ENCODE measurements at regions not wholly inside any gene's neighbourhood (a gene's known extent, or its start where the extent isn't known, plus 50 kb on each side); places are given as distances from the start of the nearest gene placed in this dataset.

GRCh38 chr21:19320291-19320690 is 916.7 kb upstream of the TMPRSS15 start:
- ATAC-seq (ENCODE audit: low FRiP score in 2 of 2) (no peak), DNase-seq (no peak)
- no peaks in the 10 kb centered on the region for H3K36me3 ChIP-seq
- H3K4me3 ChIP-seq, result no peak overlapping the region
- TF ChIP-seq POLR2A (IDR thresholded peaks at IDR 0.05), result no peak
- no peak for TF ChIP-seq EP300 (IDR thresholded peaks at IDR 0.05)
- no peak for TF ChIP-seq POLR2AphosphoS5 (IDR thresholded peaks at IDR 0.05)
- TF ChIP-seq, protein P1, sequence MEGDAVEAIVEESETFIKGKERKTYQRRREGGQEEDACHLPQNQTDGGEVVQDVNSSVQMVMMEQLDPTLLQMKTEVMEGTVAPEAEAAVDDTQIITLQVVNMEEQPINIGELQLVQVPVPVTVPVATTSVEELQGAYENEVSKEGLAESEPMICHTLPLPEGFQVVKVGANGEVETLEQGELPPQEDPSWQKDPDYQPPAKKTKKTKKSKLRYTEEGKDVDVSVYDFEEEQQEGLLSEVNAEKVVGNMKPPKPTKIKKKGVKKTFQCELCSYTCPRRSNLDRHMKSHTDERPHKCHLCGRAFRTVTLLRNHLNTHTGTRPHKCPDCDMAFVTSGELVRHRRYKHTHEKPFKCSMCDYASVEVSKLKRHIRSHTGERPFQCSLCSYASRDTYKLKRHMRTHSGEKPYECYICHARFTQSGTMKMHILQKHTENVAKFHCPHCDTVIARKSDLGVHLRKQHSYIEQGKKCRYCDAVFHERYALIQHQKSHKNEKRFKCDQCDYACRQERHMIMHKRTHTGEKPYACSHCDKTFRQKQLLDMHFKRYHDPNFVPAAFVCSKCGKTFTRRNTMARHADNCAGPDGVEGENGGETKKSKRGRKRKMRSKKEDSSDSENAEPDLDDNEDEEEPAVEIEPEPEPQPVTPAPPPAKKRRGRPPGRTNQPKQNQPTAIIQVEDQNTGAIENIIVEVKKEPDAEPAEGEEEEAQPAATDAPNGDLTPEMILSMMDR (IDR thresholded peaks at IDR 0.05), result no peak
- no peak overlapping the region for H3K27ac ChIP-seq
- H3K9me3 ChIP-seq, result peaks cover 0 to 4% (median 0%) of the 10 kb centered on the region in 4 donors
- 80 to 93% methylated on average over 1 of the region's 1 CpG for WGBS, 2 donors
- no peaks in the 10 kb centered on the region for H3K27me3 ChIP-seq
- H3K4me1 ChIP-seq, result no peaks in the 10 kb centered on the region

GRCh38 chr21:19321688-19322087 is 918.1 kb upstream of the TMPRSS15 start:
- ATAC-seq (ENCODE audit: low FRiP score in 2 of 2), result no peak
- no peaks in the 10 kb centered on the region for H3K27me3 ChIP-seq

DNA sequence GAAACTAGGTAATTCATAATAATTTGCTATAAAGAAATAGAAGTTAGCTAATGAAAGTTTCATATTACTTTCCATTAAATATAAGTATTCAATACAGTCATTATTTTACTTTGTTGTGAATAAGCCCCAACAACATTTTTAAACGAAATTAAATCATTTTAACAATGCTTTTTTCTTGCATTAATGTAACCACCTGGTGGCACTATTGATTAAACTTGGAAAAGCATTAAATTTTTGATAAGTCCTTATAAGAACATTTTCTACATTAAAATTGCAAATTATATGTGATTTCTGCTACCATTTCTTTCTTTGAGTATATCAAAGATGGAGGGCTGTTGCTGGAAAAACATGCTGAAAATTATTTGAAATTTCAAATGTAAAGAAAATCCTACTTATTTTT is 918.8 kb upstream of the TMPRSS15 start:
- TF ChIP-seq POLR2AphosphoS5 (IDR thresholded peaks at IDR 0.05), result no peak
- no peak for TF ChIP-seq POLR2A (IDR thresholded peaks at IDR 0.05)
- TF ChIP-seq, protein P1 (IDR thresholded peaks at IDR 0.05), result no peak
- no peak for TF ChIP-seq EP300 (IDR thresholded peaks at IDR 0.05)
- 22 to 29% methylated on average over 1 of the region's 1 CpG for WGBS, 2 donors
- Histone ChIP-seq H3K4me1 (no peaks in the 10 kb centered on the region), H3K27ac (no peak overlapping the region), H3K9me3 (no peaks in the 10 kb centered on the region), H3K36me3 (no peaks in the 10 kb centered on the region), H3K4me3 (no peak overlapping the region), H3K27me3 (no peaks in the 10 kb centered on the region)
- ATAC-seq (ENCODE audit: low FRiP score in 2 of 2) (no peak), DNase-seq (no peak)

More at GRCh38 chr21:19321688-19322087, 918.1 kb upstream of the TMPRSS15 start:
- Histone ChIP-seq H3K4me1 (no peaks in the 10 kb centered on the region), H3K36me3 (no peaks in the 10 kb centered on the region), H3K4me3 (no peak overlapping the region), H3K27ac (no peak overlapping the region), H3K9me3 (peaks cover 0 to 4% (median 0%) of the 10 kb centered on the region in 4 donors)
- TF ChIP-seq POLR2AphosphoS5 (IDR thresholded peaks at IDR 0.05) (no peak), POLR2A (IDR thresholded peaks at IDR 0.05) (no peak), EP300 (IDR thresholded peaks at IDR 0.05) (no peak)
- TF ChIP-seq, protein P1 (IDR thresholded peaks at IDR 0.05), result no peak
- WGBS, 2 donors, result 55 to 59% methylated on average over 3 of the region's 3 CpGs
- DNase-seq, result no peak

DNA sequence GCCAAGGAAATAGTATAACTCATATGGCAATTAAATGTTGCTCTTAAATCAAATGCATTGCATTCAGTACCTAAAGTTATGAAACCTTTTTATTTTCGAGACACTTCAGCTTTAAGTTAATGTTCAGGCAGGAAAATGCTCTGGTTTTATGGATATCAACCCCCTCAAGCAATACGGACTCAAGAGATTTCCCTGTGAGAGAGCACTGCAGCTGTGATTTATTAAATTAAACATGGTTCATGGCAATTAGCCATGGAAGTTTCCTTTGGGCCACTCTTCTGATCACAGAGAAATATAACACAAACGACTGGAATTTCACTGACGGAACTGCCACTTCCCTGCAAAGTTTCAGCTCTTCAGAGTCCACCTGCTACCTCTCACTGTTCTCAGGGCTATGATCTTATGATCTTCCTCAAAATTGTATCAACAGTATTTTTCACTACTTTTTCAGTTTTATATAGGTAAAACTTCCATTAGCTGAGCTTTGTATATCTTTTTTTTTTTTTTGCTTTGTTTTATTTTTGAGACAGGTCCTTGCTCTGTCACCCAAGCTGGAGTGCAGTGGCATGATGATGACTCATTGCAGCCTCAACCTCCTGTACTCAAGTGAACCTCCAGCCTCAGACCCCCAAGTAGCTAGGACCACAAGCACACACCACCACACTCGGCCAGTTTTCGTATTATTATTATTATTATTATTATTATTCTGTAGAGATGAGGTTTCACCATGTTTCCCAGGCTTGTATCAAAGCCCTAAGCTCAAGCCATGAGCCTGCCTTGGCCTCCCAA is 923.1 kb upstream of the TMPRSS15 start:
- 74 to 79% methylated on average over 6 of the region's 6 CpGs for WGBS, 2 donors
- Histone ChIP-seq H3K36me3 (no peaks in the 10 kb centered on the region), H3K27ac (no peak overlapping the region), H3K27me3 (no peaks in the 10 kb centered on the region), H3K9me3 (peaks cover 0 to 1% (median 0%) of the 10 kb centered on the region in 4 donors), H3K4me1 (no peaks in the 10 kb centered on the region), H3K4me3 (no peak overlapping the region)
- ATAC-seq (ENCODE audit: low FRiP score in 2 of 2), result no peak
- TF ChIP-seq POLR2AphosphoS5 (IDR thresholded peaks at IDR 0.05) (no peak), EP300 (IDR thresholded peaks at IDR 0.05) (no peak), POLR2A (IDR thresholded peaks at IDR 0.05) (no peak)
- TF ChIP-seq, protein P1 (IDR thresholded peaks at IDR 0.05), result no peak
- DNase-seq, result no peak

DNA sequence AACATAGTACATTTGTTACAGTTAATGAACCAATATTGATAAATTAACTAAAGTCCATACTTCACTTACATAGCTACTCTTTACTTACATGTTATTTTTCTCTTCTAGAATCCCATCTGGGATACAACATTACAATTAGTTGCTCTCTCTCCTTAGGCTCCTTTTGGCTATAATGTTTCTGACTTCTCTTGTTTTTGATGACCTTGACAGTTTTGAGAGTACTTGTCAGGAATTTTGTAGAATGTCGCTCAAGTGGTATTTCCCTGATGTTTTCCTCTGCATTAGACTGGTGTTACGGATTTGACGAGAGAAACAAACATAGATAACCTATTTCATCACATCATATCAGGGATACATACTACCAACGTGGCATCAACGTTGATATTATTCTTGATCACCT is 925.4 kb upstream of the TMPRSS15 start:
- no peak overlapping the region for H3K4me3 ChIP-seq
- H3K4me1 ChIP-seq, result no peaks in the 10 kb centered on the region
- no peak for DNase-seq
- peaks cover 0 to 8% (median 0%) of the 10 kb centered on the region in 4 donors for H3K9me3 ChIP-seq
- H3K36me3 ChIP-seq, result no peaks in the 10 kb centered on the region
- no peaks in the 10 kb centered on the region for H3K27me3 ChIP-seq
- ATAC-seq (ENCODE audit: low FRiP score in 2 of 2), result no peak
- TF ChIP-seq POLR2AphosphoS5 (IDR thresholded peaks at IDR 0.05) (no peak), EP300 (IDR thresholded peaks at IDR 0.05) (no peak), POLR2A (IDR thresholded peaks at IDR 0.05) (no peak)
- TF ChIP-seq, protein P1 (IDR thresholded peaks at IDR 0.05), result no peak
- H3K27ac ChIP-seq, result no peak overlapping the region
- WGBS, 2 donors, result 81 to 82% methylated on average over 5 of the region's 5 CpGs
